Activated T-helper 1 cell treated with anti-CD3 and anti-CD28 coated beads, Interleukin-2, amount 50 U/mL, for 16 hours (primary cell): ENCODE measurements at regions not wholly inside any gene's neighbourhood (a gene's known extent, or its start where the extent isn't known, plus 50 kb on each side); places are given as distances from the start of the nearest gene placed in this dataset.

Source experiments
- DNase-seq, 2 donors: peaks; one replicate each; pipeline ENCODE4 v3.0.0-alpha.2; 2020; ENCODE audit warnings: low read depth in 1 of 2, low spot score in 1 of 2

DNA sequence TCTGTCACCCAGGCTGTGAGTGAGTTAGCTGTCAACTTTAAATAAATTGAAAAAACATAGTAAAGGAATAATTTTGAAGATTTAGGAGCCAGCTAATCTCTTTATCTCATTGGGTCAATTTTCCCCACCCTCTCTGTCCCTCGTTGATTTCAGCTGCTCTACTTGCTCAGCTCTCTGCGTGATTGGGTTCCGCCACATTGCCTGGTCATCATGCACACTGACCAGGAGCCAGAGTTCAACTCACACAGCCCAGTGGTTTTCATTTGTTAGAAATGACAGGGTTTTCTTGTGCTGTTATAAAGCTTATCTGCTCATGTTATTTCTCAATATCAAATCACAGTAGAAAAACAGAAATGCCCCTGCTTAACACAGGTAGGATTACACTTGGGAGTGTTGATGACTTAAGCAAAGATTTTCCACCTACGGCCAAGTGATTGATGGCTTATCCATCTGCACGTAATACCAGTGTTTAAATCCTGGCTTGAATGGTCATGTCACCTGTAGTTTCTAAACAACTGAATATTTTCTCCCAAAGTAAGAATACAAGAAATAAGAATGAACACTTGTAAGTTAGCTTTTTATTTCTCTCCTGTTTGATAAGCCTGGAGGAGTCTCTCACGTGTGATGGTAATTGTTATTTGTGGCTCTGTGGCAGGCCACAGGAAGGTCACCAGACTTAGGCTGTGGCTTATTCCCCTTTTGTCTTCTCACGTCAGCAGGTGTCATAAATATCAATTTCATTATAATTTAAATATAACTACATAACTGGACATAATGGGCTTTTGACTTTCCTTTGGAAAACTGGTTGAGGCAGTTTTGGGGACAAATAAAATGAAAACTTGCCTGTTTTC lies 367.2 kb upstream of the DDHD1 start:
- DNase-seq, result no peak

- no peak for DNase-seq
Measured at GRCh38 chr14:53519137-53519536, 366.0 kb upstream of the DDHD1 start.

DNA sequence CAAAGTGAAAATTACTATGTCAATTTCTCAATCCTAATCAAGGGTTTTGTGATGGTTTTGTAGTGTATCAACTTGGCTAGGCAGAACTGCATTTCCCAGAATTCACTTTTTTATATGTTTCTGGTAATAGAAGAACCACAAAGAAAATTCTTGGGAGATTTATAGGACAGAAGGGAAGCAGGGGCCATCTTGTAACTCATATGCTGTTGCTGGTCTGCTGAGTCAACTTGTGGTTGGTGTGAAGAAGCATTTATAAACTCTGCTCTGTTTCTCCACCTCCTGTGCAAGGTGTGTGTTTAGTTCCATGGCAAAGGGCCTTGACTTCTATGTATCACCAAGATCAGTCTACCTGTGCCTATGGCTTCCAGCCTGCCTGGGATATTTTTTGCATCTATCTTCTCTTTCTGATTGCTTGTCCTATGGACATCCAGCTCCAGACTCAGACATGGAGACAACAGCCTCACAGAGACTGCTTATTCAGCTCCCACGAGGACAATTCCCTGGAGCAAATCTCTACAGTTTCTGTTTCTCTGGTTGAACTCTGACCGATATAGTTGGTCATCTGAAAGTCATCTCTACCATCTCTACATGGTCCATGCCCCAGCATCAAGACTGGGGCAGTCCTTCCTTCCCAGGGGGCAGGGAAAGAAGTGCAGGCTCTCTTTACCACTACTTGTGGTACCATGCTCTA lies 364.3 kb upstream of the DDHD1 start:
- no peak for DNase-seq

DNA sequence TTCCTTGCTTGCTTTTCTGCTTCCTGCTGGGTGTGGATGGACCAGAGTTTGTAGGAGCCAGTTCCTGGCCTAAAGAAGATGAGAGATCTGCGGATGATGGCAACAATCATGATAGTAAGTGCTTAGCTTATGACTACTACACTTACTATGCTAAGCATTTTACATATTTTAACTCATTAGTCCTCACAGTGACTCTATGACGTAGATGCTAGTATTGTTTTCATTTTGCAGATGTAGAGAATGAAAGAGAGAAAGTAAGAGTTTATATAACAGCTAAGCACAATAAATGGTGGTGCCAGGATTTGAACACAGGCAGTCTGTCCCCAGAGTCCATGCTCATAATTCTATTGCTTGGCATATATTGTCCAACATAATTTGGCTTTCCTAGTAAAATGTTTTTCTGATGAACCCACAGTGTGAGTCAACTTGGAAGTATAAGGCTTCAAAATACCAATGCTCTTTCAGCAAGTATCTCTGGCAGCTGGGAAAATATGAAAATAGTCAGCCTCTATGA lies 363.2 kb upstream of the DDHD1 start:
- DNase-seq, result no peak

DNA sequence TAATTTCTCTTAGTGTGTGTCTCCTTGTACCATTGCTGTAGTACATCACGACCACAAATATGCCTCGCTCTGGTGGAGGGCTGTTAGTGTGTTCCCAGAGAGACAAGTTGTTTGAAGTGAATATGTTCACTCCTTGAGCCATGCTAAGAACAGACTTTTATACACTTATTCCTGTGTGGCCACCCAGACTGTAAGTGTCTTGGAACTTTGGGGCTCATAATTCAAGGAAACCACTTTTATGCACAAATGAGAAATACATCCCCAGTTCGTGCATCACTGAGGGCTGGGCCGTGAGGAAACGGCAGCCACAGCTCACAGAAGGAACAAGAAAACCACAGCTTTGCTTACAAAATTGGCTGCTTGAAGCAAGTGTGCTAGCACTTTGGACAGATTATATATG lies 362.2 kb upstream of the DDHD1 start:
- DNase-seq, result no peak

- DNase-seq, result no peak
Measured at GRCh38 chr14:53514197-53514596, 361.1 kb upstream of the DDHD1 start.

DNA sequence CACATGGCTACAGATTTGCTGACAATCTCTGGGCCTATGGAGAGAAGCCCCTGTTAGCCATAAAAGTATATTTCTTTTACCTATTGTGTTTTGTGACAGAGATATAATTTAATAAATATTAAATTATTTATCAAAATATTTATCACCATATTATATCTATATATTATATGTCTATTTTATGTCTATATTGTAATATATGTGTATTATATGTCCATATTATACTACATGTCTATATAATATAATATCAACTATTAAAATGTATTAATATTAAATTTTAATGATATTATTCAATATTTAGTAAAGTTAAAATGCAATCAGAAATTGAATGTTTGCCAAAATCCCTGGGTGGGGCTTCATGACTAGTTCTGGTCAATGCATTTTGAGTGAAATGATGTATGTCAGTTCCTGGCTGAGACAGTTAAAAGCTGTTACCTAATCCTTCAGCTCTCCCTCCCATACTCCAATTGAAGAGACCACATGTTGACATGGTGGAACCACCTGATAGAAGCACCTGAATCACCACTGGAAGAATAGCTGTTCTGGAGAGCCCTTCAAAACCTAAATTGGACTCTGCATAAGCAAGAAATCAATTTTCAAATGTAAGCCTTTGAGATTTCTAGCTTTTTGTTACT lies 357.3 kb upstream of the DDHD1 start:
- no peak for DNase-seq

DNA sequence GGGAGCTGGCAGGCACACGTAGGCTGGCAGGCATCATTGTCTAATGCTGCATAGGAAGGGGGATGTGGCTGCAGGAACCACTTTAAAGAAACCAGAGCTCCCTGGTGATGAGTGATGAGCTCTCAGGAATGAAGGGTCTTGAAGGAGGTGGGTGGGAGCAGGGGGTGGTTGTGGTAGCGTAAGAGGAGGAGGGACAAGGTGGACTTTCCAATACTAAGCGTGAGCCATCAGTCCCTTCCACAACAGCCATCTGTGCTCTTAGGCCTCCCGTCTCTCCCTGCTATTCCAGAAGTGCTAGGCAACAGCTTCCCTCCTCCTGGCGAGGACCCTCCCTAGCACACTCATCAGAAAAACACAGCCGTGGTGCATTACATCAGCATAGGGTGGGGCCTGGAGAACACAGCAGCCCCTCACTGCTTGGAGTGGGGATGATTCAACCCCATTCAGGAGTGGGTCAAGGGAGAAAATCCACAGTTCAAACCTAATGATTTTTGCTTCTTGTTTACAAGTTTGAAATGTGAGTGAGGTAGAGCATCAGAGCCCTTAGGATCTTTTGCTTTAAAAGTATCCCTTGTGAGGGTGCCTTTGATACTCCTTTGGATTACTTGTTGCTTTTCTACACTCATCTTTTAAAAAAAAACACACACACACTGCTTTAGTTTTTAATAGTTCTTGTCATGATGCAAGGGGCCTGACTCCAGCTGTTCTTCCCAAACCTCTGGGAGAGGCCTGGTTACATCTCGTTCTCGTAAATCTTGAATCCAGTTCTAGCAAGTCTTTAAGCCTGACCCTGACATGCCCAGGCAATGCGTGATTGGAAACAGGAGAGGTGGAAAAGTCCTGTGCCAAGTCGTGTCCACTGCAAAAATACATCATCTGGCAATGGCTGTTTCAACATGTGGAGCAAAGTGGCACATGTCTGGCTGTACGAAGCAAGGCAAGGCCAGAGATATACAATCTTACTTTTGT lies 356.4 kb upstream of the DDHD1 start:
- no peak for DNase-seq

DNA sequence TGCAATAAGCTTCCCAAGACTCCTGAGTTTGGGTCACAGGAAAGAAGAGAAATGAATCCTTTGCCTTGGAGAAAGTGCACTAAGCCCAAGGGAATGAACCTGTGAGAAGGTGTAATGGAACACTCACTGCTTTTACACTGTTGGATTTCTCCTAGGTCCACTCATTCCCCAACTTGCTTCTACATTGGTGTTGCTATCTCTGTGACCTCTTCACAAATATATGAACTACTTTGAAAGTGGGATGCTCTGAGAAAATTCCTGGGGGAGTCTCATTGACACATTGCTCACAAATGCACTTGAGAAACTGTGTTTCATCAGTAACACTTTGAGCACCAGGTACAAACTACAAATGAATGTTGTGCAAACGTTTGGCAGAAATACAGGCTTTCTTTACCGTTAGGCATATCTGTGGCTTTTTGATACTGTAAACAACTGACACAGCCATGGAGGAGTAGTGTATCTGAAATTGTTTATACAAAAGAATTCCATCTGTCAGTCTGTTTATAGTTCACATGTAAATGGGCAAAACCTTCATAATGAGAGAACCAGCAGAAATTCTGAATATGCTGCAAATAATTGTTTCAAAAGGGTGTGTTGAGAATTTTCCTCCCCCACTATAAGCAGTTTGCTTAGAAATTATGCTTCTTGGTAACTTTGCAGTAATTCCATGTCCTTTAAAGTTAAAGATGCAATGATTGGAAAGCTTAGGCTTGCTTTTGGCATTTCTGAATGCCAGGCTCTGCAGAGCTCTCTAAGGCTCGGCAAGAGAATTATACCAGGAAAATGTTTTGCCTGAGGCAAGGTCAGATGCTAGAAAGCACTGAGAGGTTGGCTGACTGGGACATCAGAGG lies 348.5 kb upstream of the DDHD1 start:
- DNase-seq, result no peak

DNA sequence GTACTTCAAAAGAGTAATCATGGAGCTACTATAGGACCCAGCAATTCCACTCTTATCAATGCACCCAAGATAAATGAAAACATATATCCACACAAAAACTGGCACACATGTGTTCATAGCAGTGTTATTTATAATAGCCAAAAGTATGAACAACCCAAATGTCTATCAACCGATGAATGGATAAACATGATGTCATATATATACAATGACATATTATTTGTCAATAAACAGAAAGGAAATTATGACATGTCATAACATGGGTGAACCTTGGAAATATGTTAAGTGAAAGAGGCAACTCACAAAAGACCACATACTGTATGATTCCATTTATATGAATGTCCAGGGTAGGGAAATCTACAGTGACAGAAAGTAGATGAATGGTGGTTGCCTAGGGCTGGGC lies 347.1 kb upstream of the DDHD1 start:
- no peak for DNase-seq

- DNase-seq, result no peak
Measured at GRCh38 chr14:53496668-53497067, 343.5 kb upstream of the DDHD1 start.

DNA sequence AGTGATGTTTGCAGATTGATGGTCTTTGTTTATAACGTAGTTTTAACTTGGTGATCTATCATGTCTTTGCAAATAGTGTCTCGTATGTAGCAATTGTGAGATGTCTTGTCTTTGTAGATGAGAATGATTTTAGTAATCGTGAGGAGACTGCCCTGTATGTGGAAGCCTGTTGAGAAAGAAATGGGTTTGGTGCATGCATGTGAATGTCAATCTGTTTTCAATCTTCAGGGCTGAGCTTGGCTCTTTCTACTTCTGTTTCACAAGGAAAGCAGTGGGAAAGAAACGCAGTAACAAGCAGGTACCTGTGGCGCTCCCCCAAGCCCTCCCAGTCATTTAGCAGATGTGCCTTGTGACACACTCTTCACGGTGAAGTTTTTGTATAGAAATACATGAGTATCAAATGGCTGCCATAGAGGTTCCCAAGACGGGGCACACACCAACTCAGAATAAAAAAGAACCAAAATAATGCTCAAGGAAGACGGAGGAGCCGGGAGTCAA lies 342.8 kb upstream of the DDHD1 start:
- DNase-seq, result no peak

GRCh38 chr14:53494587-53494986 lies 341.5 kb upstream of the DDHD1 start:
- no peak for DNase-seq

DNA sequence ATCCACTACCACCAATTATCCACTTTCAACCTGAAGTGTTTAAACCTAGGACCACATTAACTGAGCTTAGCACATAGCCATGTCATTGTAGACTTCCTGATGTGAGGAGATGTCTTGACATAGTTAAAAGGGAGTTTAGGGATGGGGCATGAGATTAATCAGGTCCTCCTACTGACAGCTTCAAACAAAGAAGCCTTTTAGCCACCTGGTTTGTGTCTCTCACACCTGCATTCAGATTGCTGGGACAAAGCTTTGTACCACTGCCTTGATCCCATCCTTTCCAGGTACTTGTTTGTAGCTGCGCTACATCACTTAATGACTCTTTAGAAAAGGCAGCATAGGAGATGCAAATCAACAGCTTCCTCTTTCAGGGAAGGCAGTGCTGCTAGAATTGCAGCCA lies 340.7 kb upstream of the DDHD1 start:
- DNase-seq, result no peak

DNA sequence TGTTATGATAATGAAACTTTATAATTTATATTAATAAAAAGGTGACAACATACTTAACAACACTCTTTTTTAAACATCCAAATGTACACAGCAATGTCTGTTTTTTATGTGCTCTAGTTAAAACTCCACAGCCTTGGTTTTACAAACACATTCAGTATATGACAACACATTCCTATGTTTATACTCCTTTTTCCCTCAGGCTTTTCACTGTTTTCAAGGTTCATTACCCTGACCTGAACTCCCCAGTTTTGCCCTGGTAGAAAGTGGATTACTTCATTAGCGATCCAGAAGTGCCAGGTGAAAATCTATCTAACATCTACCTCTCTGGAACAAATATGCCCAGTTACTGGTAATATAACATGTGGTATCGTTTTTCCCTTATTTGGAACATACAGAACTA lies 340.2 kb upstream of the DDHD1 start:
- no peak for DNase-seq

GRCh38 chr14:53491884-53492277 lies 338.8 kb upstream of the DDHD1 start:
- DNase-seq, result no peak

DNA sequence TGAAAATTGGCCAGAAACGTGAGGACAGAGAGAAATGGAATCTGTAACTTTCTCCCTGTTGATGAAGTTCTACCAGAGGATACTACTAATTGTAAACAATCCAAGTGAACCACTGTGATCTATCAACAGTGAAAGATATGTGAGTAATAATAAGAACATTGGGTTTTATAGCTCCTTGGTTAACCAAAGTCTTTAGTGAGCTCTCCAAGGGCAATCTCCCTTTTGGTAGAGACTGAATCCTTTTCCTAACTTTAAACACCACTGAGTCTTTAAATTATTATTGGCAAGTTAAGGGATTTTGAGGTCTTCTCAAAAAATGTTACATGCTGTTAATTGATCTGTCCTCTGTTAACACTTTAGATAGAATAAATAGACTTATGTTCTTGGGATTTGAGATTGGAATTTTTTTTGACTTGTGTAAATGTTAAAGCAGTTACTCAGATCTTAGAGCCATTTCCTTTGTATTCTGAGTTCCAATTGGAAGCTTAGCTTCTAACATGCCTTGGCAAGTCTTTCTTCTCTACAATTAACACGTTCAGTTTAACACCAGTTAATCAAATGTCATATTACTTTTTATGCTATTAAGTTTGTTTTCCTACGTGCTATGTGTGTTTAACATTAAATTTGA lies 338.2 kb upstream of the DDHD1 start:
- DNase-seq, result no peak

DNA sequence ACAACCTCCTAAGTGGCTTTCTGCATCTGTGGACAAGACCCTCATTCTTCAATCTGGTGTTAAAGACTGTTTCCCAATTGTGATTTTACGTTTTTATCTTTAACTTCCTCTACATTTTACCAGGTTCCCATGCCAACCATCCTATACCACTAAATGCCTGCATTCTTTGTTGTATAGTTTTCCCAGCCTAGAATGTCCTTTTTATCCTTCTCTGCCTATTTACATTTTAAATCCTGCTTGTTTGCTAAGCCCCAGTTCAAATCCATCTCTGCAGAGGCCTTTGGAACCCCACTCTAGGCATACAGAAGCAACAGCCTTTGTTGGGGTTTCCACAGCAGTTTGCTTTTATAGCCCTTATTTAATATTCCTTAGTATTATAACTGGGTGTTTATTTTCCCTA lies 325.1 kb upstream of the DDHD1 start:
- no peak for DNase-seq

DNA sequence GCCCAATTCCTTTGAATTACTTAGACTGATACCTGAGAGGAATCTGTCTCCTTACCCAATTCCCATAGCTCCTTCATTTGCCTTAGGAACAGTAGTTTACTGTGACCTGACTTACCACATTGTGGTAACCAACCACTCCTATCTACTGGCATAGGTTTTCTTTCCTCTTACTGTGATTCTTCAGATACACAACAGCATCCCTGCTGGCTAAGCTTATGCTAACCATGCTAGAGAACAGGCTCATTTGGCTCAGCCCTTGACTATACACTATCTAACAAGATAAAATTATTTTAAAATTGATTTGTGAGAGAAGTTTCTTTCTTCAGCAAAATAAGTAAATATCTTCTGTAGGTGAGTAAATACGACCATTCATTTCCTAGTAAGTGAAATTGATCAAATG lies 320.4 kb upstream of the DDHD1 start:
- no peak for DNase-seq
